BLaER1 treated with 17β-estradiol and CSF1 and Interleukin-3, amounts not matched to agents 10 nM and 100 nM (cell line): ENCODE measurements at regions not wholly inside any gene's neighbourhood (a gene's known extent, or its start where the extent isn't known, plus 50 kb on each side); places are given as distances from the start of the nearest gene placed in this dataset.

Experiments used
- H3K27ac ChIP-seq, 11 experiments: shearing (Covaris generic); formaldehyde crosslinking; 2 replicates each; pipeline ENCODE4 v1.8.1; 2022
- H3K27me3 ChIP-seq, 11 experiments: shearing (Covaris generic); formaldehyde crosslinking; 2 replicates each; pipeline ENCODE4 v1.8.1; 2022
- H3K36me3 ChIP-seq, 11 experiments: shearing (Covaris generic); formaldehyde crosslinking; 2 replicates each; pipeline ENCODE4 v1.8.1; 2022
- H3K4me1 ChIP-seq, 10 experiments: shearing (Covaris generic); formaldehyde crosslinking; 2 replicates each; pipeline ENCODE4 v1.8.1; 2022
- H3K4me2 ChIP-seq, 11 experiments: shearing (Covaris generic); formaldehyde crosslinking; 2 replicates each; pipeline ENCODE4 v1.8.1; 2022
- H3K4me3 ChIP-seq, 10 experiments: shearing (Covaris generic); formaldehyde crosslinking; 2 replicates each; pipeline ENCODE4 v1.8.1; 2022
- H3K9ac ChIP-seq, 11 experiments: shearing (Covaris generic); formaldehyde crosslinking; 2 replicates each; pipeline ENCODE4 v1.8.1; 2022
- H3K9me3 ChIP-seq, 11 experiments: shearing (Covaris generic); formaldehyde crosslinking; replicated peaks in 1 of 11; 2 replicates each; pipeline ENCODE4 v1.8.1; 2022
- H4K20me1 ChIP-seq, 11 experiments: shearing (Covaris generic); formaldehyde crosslinking; 2 replicates each; pipeline ENCODE4 v1.8.1; 2022
- Cebpa-rat ChIP-seq, 11 experiments: shearing (Covaris generic); IDR thresholded peaks; 2 replicates each; pipeline ENCODE4 v1.8.1; 2022

GRCh38 chr6:15901141-15902115 lies 227.5 kb upstream of the MYLIP start:
- H3K9me3 ChIP-seq = peaks cover 6 to 43% (median 19%) of the 10 kb centered on the region in 11 experiments; a peak in 16 of 22 replicates
- peak in 10 of 11 experiments; percentile 21 to 85 (median 78); a peak in 15 of 22 replicates for TF ChIP-seq Cebpa-rat (IDR thresholded peaks at IDR 0.05)

GRCh38 chr6:15898693-15899092 lies 230.2 kb upstream of the MYLIP start:
- no peak for TF ChIP-seq Cebpa-rat (IDR thresholded peaks at IDR 0.05)
- no peak overlapping the region for H3K4me3 ChIP-seq
- H3K4me2 ChIP-seq = peak overlapping the region in 4 of 11 experiments; percentile 68 to 86 (median 72); a peak in 11 of 22 replicates
- H3K9me3 ChIP-seq = peaks cover 14 to 38% (median 24%) of the 10 kb centered on the region in 11 experiments; a peak in 21 of 22 replicates
- H3K36me3 ChIP-seq = no peaks in the 10 kb centered on the region
- no peaks in the 10 kb centered on the region for H3K27me3 ChIP-seq
- no peak overlapping the region for H3K9ac ChIP-seq
- H4K20me1 ChIP-seq = no peaks in the 10 kb centered on the region
- peaks cover 58 to 98% (median 69%) of the 10 kb centered on the region in 10 experiments for H3K4me1 ChIP-seq
- peak overlapping the region in 9 of 11 experiments; percentile 4 to 96 (median 71); a peak in 12 of 22 replicates for H3K27ac ChIP-seq

More at GRCh38 chr6:15901141-15902115, 227.5 kb upstream of the MYLIP start:
- H4K20me1 ChIP-seq = no peaks in the 10 kb centered on the region
- H3K9ac ChIP-seq = peak overlapping the region; percentile 43 to 82 (median 76); a peak in 21 of 22 replicates
- H3K4me1 ChIP-seq = peaks cover 83 to 98% (median 92%) of the 10 kb centered on the region in 10 experiments
- peak overlapping the region; percentile 62 to 96 (median 91); a peak in 21 of 22 replicates for H3K27ac ChIP-seq
- no peaks in the 10 kb centered on the region for H3K27me3 ChIP-seq
- peak overlapping the region in 8 of 10 experiments; percentile 3 to 60 (median 39); a peak in 8 of 20 replicates for H3K4me3 ChIP-seq
- no peaks in the 10 kb centered on the region for H3K36me3 ChIP-seq
- peak overlapping the region; percentile 75 to 96 (median 90) for H3K4me2 ChIP-seq

DNA sequence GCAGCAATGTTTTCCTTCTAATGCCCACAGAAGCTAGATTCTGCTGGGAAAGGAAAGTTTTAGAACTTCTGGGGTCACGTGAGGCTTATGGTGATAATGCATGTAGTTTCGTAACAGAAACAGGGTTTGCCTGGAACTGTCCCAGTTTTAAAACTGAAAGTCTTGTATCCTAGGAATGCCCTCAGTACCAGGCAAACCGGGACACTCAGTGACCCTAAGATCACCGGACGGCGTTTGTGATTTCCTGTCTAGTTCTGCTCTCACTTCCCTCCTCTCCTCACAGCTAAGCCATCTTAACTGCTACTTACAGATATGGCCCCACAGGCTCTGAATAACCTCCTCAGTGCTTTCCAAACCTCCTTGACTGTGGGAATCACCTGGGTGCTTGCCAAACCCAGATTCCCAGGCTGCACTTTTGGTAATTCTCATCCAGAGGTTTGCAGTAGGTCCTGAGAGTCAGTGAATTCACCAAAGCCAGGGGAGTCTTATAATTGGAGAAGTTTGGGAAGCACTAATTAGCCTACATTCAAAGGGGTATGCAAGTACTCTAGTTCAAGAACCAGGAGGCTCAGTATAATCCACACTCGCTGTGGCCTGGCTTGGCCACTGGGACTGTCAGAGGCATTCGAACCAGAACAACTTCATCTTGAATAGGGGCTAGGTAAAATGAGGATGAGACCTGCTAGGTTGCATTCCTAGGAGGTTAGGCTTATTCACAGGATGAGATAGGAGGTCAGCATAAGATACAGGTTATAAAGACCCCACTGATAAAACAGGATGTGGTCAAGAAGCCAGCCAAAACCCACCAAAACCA lies 231.6 kb upstream of the MYLIP start:
- H3K4me2 ChIP-seq = peak overlapping the region; percentile 43 to 86 (median 63)
- H3K4me3 ChIP-seq = no peak overlapping the region
- H3K4me1 ChIP-seq = peaks cover 44 to 92% (median 61%) of the 10 kb centered on the region in 10 experiments
- TF ChIP-seq Cebpa-rat (IDR thresholded peaks at IDR 0.05) = no peak
- no peaks in the 10 kb centered on the region for H4K20me1 ChIP-seq
- H3K9ac ChIP-seq = peak overlapping the region in 5 of 11 experiments; percentile 6 to 45 (median 33); a peak in 8 of 22 replicates
- H3K9me3 ChIP-seq = peaks cover 15 to 34% (median 24%) of the 10 kb centered on the region in 11 experiments; a peak in 21 of 22 replicates
- no peaks in the 10 kb centered on the region for H3K27me3 ChIP-seq
- peak overlapping the region in 10 of 11 experiments; percentile 19 to 96 (median 65); a peak in 18 of 22 replicates for H3K27ac ChIP-seq
- H3K36me3 ChIP-seq = no peaks in the 10 kb centered on the region

DNA sequence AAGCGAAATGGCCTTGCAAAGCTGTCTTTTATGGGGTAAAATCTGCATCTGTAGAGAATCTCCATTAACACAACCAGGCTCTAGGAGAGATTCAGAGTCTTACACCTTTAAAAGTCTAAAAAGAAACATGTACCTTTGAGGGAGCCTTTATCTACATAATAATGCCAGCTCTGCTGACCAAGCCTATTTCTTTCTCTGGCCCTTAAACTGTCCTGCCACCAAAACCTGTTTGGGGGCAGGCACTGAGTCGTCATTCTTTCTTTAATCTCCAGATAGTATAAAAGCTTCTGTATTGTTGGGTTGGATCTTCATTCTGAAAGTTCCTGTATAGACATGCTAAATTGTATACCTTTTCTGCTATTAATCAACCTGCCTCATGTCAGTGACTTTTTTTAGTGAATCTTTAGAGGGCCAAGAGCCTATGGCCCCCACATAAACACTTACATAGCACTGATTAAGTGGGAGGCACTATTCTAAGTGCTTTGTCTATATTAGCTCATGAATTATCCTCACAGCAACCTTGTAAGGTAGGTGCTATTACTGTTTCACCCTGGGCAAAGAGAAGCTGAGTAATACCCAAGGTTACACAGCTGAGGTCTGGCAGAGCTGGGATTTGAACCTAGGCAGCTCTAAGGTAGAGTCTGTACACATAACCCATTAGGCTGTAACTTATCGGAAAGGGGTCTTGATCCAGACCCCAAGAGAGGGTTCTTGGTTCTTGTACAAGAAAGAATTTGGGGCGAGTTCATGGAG lies 232.3 kb upstream of the DTNBP1 start:
- Histone ChIP-seq H3K27me3 (no peaks in the 10 kb centered on the region), H3K9me3 (peaks cover 15 to 53% (median 36%) of the 10 kb centered on the region in 11 experiments; a peak in 21 of 22 replicates), H3K9ac (no peak overlapping the region), H3K27ac (peak overlapping the region in 3 of 11 experiments; percentile 16 to 96 (median 41); a peak in 5 of 22 replicates), H3K36me3 (no peaks in the 10 kb centered on the region), H3K4me2 (peak overlapping the region in 2 of 11 experiments; percentile 0 to 71; a peak in 2 of 22 replicates), H3K4me1 (peaks cover 24 to 86% (median 47%) of the 10 kb centered on the region in 10 experiments; a peak in 19 of 20 replicates), H4K20me1 (no peaks in the 10 kb centered on the region), H3K4me3 (no peak overlapping the region)
- TF ChIP-seq Cebpa-rat (IDR thresholded peaks at IDR 0.05) = no peak

DNA sequence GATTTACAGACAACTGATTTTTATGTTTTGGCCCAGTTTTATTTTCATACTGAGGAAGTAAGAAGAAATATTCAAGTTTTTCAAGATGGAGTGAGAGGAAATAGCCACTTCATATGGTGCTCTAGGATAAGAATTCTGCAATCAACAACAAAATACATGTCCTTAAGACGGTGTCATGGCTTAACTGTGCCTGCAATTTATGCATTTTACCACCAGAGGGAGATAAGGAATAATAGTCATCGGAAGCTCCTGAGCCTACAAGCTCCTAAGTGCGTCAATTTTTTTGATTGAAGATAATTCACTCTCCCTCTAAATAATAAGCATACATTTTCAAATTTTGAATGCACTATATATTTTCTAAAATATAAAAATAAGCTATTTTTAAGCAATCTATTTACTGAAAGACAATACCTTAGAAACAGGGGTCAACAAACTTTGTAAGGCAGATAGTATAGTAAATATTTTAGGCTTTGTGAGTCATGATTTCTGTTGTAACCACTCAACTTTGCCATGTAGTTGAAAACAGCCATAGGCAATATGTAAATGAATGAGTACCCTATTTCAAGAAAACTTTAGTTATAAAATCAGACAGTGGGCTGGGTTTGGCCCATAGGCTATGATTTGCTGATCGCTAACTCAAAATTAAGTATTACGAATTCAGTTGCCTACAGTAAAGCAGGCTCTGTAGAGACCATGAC lies 230.9 kb upstream of the DTNBP1 start:
- Histone ChIP-seq H3K27me3 (no peaks in the 10 kb centered on the region), H3K9me3 (peaks cover 15 to 60% (median 39%) of the 10 kb centered on the region in 11 experiments; a peak in 21 of 22 replicates), H3K4me2 (no peak overlapping the region), H3K4me1 (peaks cover 27 to 88% (median 50%) of the 10 kb centered on the region in 10 experiments; a peak in 19 of 20 replicates), H3K27ac (peak overlapping the region in 1 of 11 experiments; percentile 10; a peak in 1 of 22 replicates), H3K36me3 (no peaks in the 10 kb centered on the region), H3K4me3 (no peak overlapping the region; a peak in 1 of 20 replicates), H4K20me1 (no peaks in the 10 kb centered on the region), H3K9ac (no peak overlapping the region)
- TF ChIP-seq Cebpa-rat (IDR thresholded peaks at IDR 0.05) = no peak

GRCh38 chr6:15892369-15892768 lies 229.5 kb upstream of the DTNBP1 start:
- Histone ChIP-seq H3K36me3 (no peaks in the 10 kb centered on the region), H3K4me1 (peaks cover 30 to 88% (median 50%) of the 10 kb centered on the region in 10 experiments), H4K20me1 (no peaks in the 10 kb centered on the region), H3K27me3 (no peaks in the 10 kb centered on the region), H3K9ac (0 out of 22 replicates have a peak overlapping the region, but pooled peaks of 1 of the 11 experiments have one; percentile 1), H3K4me3 (no peak overlapping the region), H3K9me3 (peaks cover 15 to 57% (median 36%) of the 10 kb centered on the region in 11 experiments; a peak in 21 of 22 replicates), H3K4me2 (peak overlapping the region in 9 of 11 experiments; percentile 11 to 67 (median 37); a peak in 16 of 22 replicates), H3K27ac (peak overlapping the region in 8 of 11 experiments; percentile 11 to 56 (median 36); a peak in 11 of 22 replicates)
- peak in 6 of 11 experiments; percentile 30 to 65 (median 46); a peak in 7 of 22 replicates for TF ChIP-seq Cebpa-rat (IDR thresholded peaks at IDR 0.05)
